ENCODE measurements at regions not wholly inside any gene's neighbourhood (a gene's known extent, or its start where the extent isn't known, plus 50 kb on each side); places are given as distances from the start of the nearest gene placed in this dataset.
A peak's percentile ranks its signal among the peaks of the same experiment; 100 is the strongest.

DNA sequence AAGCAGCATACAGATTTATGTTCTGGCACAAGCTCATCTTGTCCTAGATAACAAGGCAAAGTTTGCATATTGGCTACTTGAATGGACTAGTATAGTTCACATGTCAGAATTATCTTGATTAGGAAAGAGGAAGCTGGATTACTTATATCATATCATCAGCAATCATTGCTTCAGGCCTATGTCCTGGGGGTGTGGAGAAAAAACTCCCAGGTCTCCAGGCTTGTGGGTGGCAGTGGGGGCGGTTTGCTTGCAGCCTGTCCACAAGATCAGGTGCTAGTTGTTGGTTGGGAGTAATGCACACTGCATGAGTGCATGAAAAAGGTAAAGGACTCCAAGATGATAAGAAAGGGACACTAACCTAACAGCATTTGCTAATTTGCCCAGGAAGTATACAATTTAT is 326.4 kb upstream of the PDE4D start:
- no peak for DNase-seq
- POLR2A ChIA-PET, result no interaction called here
- 100% methylated on average over 1 of the region's 1 CpG for WGBS (ENCODE audit: insufficient coverage)
- no peaks in the 10 kb centered on the region for H3K4me1 Mint-ChIP-seq
- H3K27ac ChIP-seq (ENCODE audit: low read length in 2 of 2), result no peak overlapping the region
- no peak for ATAC-seq (ENCODE audit: low read depth)
- H3K9me3 ChIP-seq (ENCODE audit: control extremely low read depth in 1 of 3, control insufficient read depth in 2 of 3, insufficient read depth in 1 of 3, low read length in 2 of 3), result no peaks in the 10 kb centered on the region
- no peaks in the 10 kb centered on the region for H4K20me1 ChIP-seq (ENCODE audit: control insufficient read depth, insufficient read depth, low read length, poor library complexity, severe bottlenecking)
- TF ChIP-seq EZH2 (IDR thresholded peaks at IDR 0.05; ENCODE audit: borderline replicate concordance, insufficient read depth, low read depth, low read length, poor library complexity, severe bottlenecking), result no peak
- TF ChIP-seq, protein P1, sequence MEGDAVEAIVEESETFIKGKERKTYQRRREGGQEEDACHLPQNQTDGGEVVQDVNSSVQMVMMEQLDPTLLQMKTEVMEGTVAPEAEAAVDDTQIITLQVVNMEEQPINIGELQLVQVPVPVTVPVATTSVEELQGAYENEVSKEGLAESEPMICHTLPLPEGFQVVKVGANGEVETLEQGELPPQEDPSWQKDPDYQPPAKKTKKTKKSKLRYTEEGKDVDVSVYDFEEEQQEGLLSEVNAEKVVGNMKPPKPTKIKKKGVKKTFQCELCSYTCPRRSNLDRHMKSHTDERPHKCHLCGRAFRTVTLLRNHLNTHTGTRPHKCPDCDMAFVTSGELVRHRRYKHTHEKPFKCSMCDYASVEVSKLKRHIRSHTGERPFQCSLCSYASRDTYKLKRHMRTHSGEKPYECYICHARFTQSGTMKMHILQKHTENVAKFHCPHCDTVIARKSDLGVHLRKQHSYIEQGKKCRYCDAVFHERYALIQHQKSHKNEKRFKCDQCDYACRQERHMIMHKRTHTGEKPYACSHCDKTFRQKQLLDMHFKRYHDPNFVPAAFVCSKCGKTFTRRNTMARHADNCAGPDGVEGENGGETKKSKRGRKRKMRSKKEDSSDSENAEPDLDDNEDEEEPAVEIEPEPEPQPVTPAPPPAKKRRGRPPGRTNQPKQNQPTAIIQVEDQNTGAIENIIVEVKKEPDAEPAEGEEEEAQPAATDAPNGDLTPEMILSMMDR (IDR thresholded peaks at IDR 0.05), result no peak
- CTCF ChIA-PET, result no interaction called here
- no peak overlapping the region for H3K4me3 ChIP-seq (ENCODE audit: control extremely low read depth in 1 of 5, extremely low read depth in 1 of 5, insufficient read depth in 1 of 5, low read depth in 2 of 5, low read length in 4 of 5)
- intact Hi-C loops (cut with micrococcal nuclease), result no loop called here
- no peaks in the 10 kb centered on the region for H3K27me3 ChIP-seq (replicated peaks in 1 of 4; ENCODE audit: control extremely low read depth in 1 of 4, control insufficient read depth in 3 of 4, insufficient read depth in 4 of 4, low read length in 3 of 4)
- no peak overlapping the region for H3K4me2 ChIP-seq (replicated peaks; ENCODE audit: low read depth, low read length, poor library complexity, severe bottlenecking)
- H3K9ac ChIP-seq (ENCODE audit: low read length), result no peak overlapping the region
- no peak overlapping the region for H3K27ac Mint-ChIP-seq
- H3K79me2 ChIP-seq (ENCODE audit: control insufficient read depth, insufficient read depth, low read length), result no peaks in the 10 kb centered on the region
- peaks cover 2% of the 10 kb centered on the region for H3K9me3 Mint-ChIP-seq (ENCODE audit: insufficient read depth)
- H3K4me3 Mint-ChIP-seq, result no peak overlapping the region
- H3K4me1 ChIP-seq (ENCODE audit: control insufficient read depth in 2 of 2, insufficient read depth in 2 of 2, low read length in 2 of 2), result no peaks in the 10 kb centered on the region
- no peak overlapping the region for H2AFZ ChIP-seq (ENCODE audit: insufficient read depth, low read depth, low read length, poor library complexity, severe bottlenecking)
- no peaks in the 10 kb centered on the region for H3K27me3 Mint-ChIP-seq
- H3K36me3 ChIP-seq (replicated peaks in 1 of 2; ENCODE audit: control extremely low read depth in 1 of 2, control insufficient read depth in 1 of 2, extremely low read depth in 1 of 2, insufficient read depth in 2 of 2, low read length in 1 of 2), result no peaks in the 10 kb centered on the region

DNA sequence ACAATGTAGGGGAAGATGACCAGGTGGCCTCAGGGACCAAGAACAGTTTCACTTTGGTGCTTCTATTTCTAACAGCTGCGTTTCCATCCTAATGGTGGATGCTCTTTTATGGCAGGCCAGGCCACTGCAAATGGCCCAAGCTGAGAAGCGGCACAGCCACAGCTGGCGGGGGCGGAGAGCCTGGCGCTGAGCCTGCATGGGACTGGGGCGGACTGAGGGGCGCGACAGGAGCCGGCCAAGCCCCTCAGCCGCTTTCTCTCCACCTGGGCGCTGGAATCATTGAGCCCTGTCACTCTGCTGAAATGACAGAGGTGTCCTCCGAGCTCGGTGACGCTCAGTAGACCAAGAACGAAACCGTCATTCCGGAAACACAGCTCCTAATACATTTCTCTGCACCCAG is 317.3 kb upstream of the PDE4D start:
- Histone ChIP-seq H3K36me3 (replicated peaks in 1 of 2; ENCODE audit: control extremely low read depth in 1 of 2, control insufficient read depth in 1 of 2, extremely low read depth in 1 of 2, insufficient read depth in 2 of 2, low read length in 1 of 2) (no peaks in the 10 kb centered on the region), H3K4me2 (replicated peaks; ENCODE audit: low read depth, low read length, poor library complexity, severe bottlenecking) (peak overlapping the region; percentile 26), H3K27ac (ENCODE audit: low read length in 2 of 2) (no peak overlapping the region), H3K79me2 (ENCODE audit: control insufficient read depth, insufficient read depth, low read length) (no peaks in the 10 kb centered on the region), H3K27me3 (replicated peaks in 1 of 4; ENCODE audit: control extremely low read depth in 1 of 4, control insufficient read depth in 3 of 4, insufficient read depth in 4 of 4, low read length in 3 of 4) (no peaks in the 10 kb centered on the region), H3K4me1 (ENCODE audit: control insufficient read depth in 2 of 2, insufficient read depth in 2 of 2, low read length in 2 of 2) (peaks cover 6 to 14% of the 10 kb centered on the region in 2 donors), H3K9ac (ENCODE audit: low read length) (no peak overlapping the region), H3K9me3 (ENCODE audit: control extremely low read depth in 1 of 3, control insufficient read depth in 2 of 3, insufficient read depth in 1 of 3, low read length in 2 of 3) (peaks cover 0 to 3% (median 0%) of the 10 kb centered on the region in 3 donors), H4K20me1 (ENCODE audit: control insufficient read depth, insufficient read depth, low read length, poor library complexity, severe bottlenecking) (no peaks in the 10 kb centered on the region), H3K4me3 (ENCODE audit: control extremely low read depth in 1 of 5, extremely low read depth in 1 of 5, insufficient read depth in 1 of 5, low read depth in 2 of 5, low read length in 4 of 5) (peak overlapping the region in 3 of 5 experiments; percentile 8 to 28 (median 22)), H2AFZ (ENCODE audit: insufficient read depth, low read depth, low read length, poor library complexity, severe bottlenecking) (no peak overlapping the region)
- H3K4me1 Mint-ChIP-seq, result peaks cover 18% of the 10 kb centered on the region
- TF ChIP-seq, protein P1 (IDR thresholded peaks at IDR 0.05), result no peak
- no peak for TF ChIP-seq EZH2 (IDR thresholded peaks at IDR 0.05; ENCODE audit: borderline replicate concordance, insufficient read depth, low read depth, low read length, poor library complexity, severe bottlenecking)
- peak overlapping the region; percentile 38 for H3K4me3 Mint-ChIP-seq
- H3K27me3 Mint-ChIP-seq, result no peaks in the 10 kb centered on the region
- CTCF ChIA-PET, result interaction anchor here (0.7 kb wide), 1 partner anchor 17 kb away, joined by 3 read pairs; no protein-coding TSS in a partner anchor
- 87% methylated on average over 11 of the region's 17 CpGs for WGBS (ENCODE audit: insufficient coverage)
- no peak for ATAC-seq (ENCODE audit: low read depth)
- POLR2A ChIA-PET, result interaction anchor here (0.6 kb wide), 1 partner anchor 294 kb away, joined by 3 read pairs; no protein-coding TSS in a partner anchor
- DNase-seq, result no peak
- H3K27ac Mint-ChIP-seq, result no peak overlapping the region
- no peaks in the 10 kb centered on the region for H3K9me3 Mint-ChIP-seq (ENCODE audit: insufficient read depth)
- intact Hi-C loops (cut with micrococcal nuclease), result no loop called here
